ENCODE measurements at regions not wholly inside any gene's neighbourhood (a gene's known extent, or its start where the extent isn't known, plus 50 kb on each side); places are given as distances from the start of the nearest gene placed in this dataset.
"Not testable (repeated sequence)": the region's sequence is repeated elsewhere in the genome, so short reads cannot be mapped to it uniquely, and the experiment has no call there.

- TF ChIP-seq CTCF (IDR thresholded peaks at IDR 0.05); POLR2A (IDR thresholded peaks at IDR 0.05); POLR2AphosphoS5 (IDR thresholded peaks at IDR 0.05; ENCODE audit: insufficient read depth in 1 of 2, low read depth in 1 of 2): not testable (repeated sequence)
Measured at GRCh38 chr11:54947175-54947574, 240.5 kb downstream of the OR4A5 start.

Data from vagina (tissue), 2 donors.